Spleen (tissue), 7 donors: ENCODE measurements at regions not wholly inside any gene's neighbourhood (a gene's known extent, or its start where the extent isn't known, plus 50 kb on each side); places are given as distances from the start of the nearest gene placed in this dataset.

ENCODE experiments used
- POLR2A ChIP-seq, 3 donors: fragments of 450-650 bp; IDR thresholded peaks; one replicate each; pipeline ENCODE4 v1.5.1; 2017; ENCODE audit warnings: antibody characterized with exemption in 3 of 3, mild to moderate bottlenecking in 1 of 3
- TF ChIP-seq, protein P1 (sequence below), 11 experiments: fragments of 200-600 bp in 7 of 11; fragments of 450-650 bp in 4 of 11; sonication (generic) in 4 of 11; IDR thresholded peaks in 8 of 11; conservative IDR thresholded peaks in 3 of 11; 1 replicate in 7 of 11; 2 replicates in 4 of 11; pipeline versions ENCODE4 v1.4.0 to v1.8.0; 2016 to 2021; ENCODE audit warnings: antibody characterized with exemption in 11 of 11, inconsistent platforms in 4 of 11, mild to moderate bottlenecking in 1 of 11
- donor health status: DM: no; HTN: no; CAD: no; lungs with moderate emphysema.
- donor health status: DM: no; HTN: no; CAD: no.
- donor health status: DM: no; HTN: no; CAD: no.

- TF ChIP-seq, protein P1, sequence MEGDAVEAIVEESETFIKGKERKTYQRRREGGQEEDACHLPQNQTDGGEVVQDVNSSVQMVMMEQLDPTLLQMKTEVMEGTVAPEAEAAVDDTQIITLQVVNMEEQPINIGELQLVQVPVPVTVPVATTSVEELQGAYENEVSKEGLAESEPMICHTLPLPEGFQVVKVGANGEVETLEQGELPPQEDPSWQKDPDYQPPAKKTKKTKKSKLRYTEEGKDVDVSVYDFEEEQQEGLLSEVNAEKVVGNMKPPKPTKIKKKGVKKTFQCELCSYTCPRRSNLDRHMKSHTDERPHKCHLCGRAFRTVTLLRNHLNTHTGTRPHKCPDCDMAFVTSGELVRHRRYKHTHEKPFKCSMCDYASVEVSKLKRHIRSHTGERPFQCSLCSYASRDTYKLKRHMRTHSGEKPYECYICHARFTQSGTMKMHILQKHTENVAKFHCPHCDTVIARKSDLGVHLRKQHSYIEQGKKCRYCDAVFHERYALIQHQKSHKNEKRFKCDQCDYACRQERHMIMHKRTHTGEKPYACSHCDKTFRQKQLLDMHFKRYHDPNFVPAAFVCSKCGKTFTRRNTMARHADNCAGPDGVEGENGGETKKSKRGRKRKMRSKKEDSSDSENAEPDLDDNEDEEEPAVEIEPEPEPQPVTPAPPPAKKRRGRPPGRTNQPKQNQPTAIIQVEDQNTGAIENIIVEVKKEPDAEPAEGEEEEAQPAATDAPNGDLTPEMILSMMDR (IDR thresholded peaks at IDR 0.05 in 8 of 11, conservative IDR thresholded peaks at IDR 0.05 in 3 of 11), result no peak
- TF ChIP-seq POLR2A (IDR thresholded peaks at IDR 0.05), result no peak
These were observed 295.5 kb downstream of the ETS1 start for GRCh38 chr11:128291835-128292234.
